H1 (cell line): ENCODE measurements at regions not wholly inside any gene's neighbourhood (a gene's known extent, or its start where the extent isn't known, plus 50 kb on each side); places are given as distances from the start of the nearest gene placed in this dataset.

Experiments used
- BRCA1 ChIP-seq: IDR thresholded peaks from 2 replicates; pipeline ENCODE4 v1.6.1; 2012; ENCODE audit warnings: low read depth, low read length, improper control_type of control experiment
- CHD7 ChIP-seq: fragments of 300-600 bp; sonication (generic); IDR thresholded peaks from 2 replicates; pipeline ENCODE4 v1.7.1; 2012; ENCODE audit warnings: low read length, moderate library complexity, mild to moderate bottlenecking, inconsistent platforms; ENCODE audit not compliant: insufficient replicate concordance

GRCh38 chr2:207395535-207396251 lies 134.1 kb upstream of the CREB1 start (continued):
- TF ChIP-seq CHD7 (no peak), BRCA1 (no peak)
